AG10803 (cell line): ENCODE measurements at regions not wholly inside any gene's neighbourhood (a gene's known extent, or its start where the extent isn't known, plus 50 kb on each side); places are given as distances from the start of the nearest gene placed in this dataset.

Experiments used
- DNase-seq: peaks from one replicate; pipeline ENCODE4 v3.0.0; 2010; ENCODE audit warnings: low read depth
- H3K4me3 ChIP-seq: 2 replicates; pipeline ENCODE4 v1.5.1; 2011; ENCODE audit warnings: mild to moderate bottlenecking, low read length, control low read depth
- CTCF ChIP-seq: conservative IDR thresholded peaks from 2 replicates; pipeline ENCODE4 v1.5.1; 2011; ENCODE audit warnings: mild to moderate bottlenecking, low read length, control low read depth, inconsistent platforms

- no peak for TF ChIP-seq CTCF
- no peak overlapping the region for H3K4me3 ChIP-seq
- no peak for DNase-seq
These were observed 645.0 kb downstream of the MMUT start for GRCh38 chr6:48818052-48818412.

GRCh38 chr6:48817333-48818051, 645.6 kb downstream of the MMUT start:
- DNase-seq = peak; percentile 57
- TF ChIP-seq CTCF = no peak
- no peak overlapping the region for H3K4me3 ChIP-seq

- no peak for DNase-seq
- H3K4me3 ChIP-seq = no peak overlapping the region
- TF ChIP-seq CTCF = no peak
These were observed 648.1 kb downstream of the MMUT start for GRCh38 chr6:48814957-48815356.

GRCh38 chr6:48813836-48814235, 649.2 kb downstream of the MMUT start:
- H3K4me3 ChIP-seq = no peak overlapping the region
- no peak for TF ChIP-seq CTCF
- peak; percentile 49 for DNase-seq

- DNase-seq = no peak
- no peak overlapping the region for H3K4me3 ChIP-seq
- TF ChIP-seq CTCF = no peak
These were observed 653.4 kb downstream of the MMUT start for GRCh38 chr6:48809700-48810099.

GRCh38 chr6:48809245-48809644, 653.8 kb downstream of the MMUT start:
- no peak overlapping the region for H3K4me3 ChIP-seq
- TF ChIP-seq CTCF = no peak
- no peak for DNase-seq

GRCh38 chr6:48798296-48798695, 664.8 kb downstream of the MMUT start:
- no peak for TF ChIP-seq CTCF
- no peak for DNase-seq
- H3K4me3 ChIP-seq = no peak overlapping the region
